Tibial nerve (tissue), 4 donors: ENCODE measurements at regions not wholly inside any gene's neighbourhood (a gene's known extent, or its start where the extent isn't known, plus 50 kb on each side); places are given as distances from the start of the nearest gene placed in this dataset.
"Not testable (repeated sequence)": the region's sequence is repeated elsewhere in the genome, so short reads cannot be mapped to it uniquely, and the experiment has no call there.

Experiments
- EP300 ChIP-seq, 2 donors: sonication (generic); formaldehyde crosslinking; IDR thresholded peaks; one replicate each; pipeline ENCODE4 v1.6.1; 2017; ENCODE audit warnings: antibody characterized with exemption in 2 of 2, mild to moderate bottlenecking in 1 of 2
- POLR2A ChIP-seq, 2 donors: fragments of 450-650 bp; IDR thresholded peaks; one replicate each; pipeline ENCODE4 v1.6.1; 2017; ENCODE audit warnings: antibody characterized with exemption in 2 of 2, mild to moderate bottlenecking in 2 of 2, moderate library complexity in 2 of 2
- TF ChIP-seq, protein P1 (sequence below), 5 experiments: fragments of 200-600 bp in 3 of 5; fragments of 450-650 bp in 2 of 5; sonication (generic) in 3 of 5; IDR thresholded peaks; one replicate each; pipeline ENCODE4 v1.5.1; 2016 to 2019; ENCODE audit warnings: antibody characterized with exemption in 5 of 5, mild to moderate bottlenecking in 3 of 5, moderate library complexity in 2 of 5

DNA sequence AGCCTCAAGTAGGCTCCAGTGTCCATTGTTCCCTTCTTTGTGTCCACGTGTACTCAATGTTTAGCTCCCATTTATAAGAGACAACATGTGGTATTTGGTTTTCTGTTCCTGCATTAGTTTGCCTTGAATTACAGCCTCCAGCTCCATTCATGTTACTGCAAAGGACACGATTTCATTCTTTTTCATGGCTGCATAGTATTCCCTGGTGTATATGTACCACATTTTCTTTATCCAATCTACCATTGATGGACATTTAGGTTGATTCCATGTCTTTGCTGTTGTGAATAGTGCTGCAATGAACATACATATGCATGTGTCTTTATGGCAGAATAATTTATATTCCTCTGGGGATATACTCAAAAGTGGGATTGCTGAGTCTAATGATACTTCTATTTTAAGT, 75.2 kb upstream of the NID2 start:
- TF ChIP-seq POLR2A, EP300 (IDR thresholded peaks at IDR 0.05): not testable (repeated sequence)
- TF ChIP-seq, protein P1, sequence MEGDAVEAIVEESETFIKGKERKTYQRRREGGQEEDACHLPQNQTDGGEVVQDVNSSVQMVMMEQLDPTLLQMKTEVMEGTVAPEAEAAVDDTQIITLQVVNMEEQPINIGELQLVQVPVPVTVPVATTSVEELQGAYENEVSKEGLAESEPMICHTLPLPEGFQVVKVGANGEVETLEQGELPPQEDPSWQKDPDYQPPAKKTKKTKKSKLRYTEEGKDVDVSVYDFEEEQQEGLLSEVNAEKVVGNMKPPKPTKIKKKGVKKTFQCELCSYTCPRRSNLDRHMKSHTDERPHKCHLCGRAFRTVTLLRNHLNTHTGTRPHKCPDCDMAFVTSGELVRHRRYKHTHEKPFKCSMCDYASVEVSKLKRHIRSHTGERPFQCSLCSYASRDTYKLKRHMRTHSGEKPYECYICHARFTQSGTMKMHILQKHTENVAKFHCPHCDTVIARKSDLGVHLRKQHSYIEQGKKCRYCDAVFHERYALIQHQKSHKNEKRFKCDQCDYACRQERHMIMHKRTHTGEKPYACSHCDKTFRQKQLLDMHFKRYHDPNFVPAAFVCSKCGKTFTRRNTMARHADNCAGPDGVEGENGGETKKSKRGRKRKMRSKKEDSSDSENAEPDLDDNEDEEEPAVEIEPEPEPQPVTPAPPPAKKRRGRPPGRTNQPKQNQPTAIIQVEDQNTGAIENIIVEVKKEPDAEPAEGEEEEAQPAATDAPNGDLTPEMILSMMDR (IDR thresholded peaks at IDR 0.05), result not testable (repeated sequence)
